NB4 (cell line): ENCODE measurements at regions not wholly inside any gene's neighbourhood (a gene's known extent, or its start where the extent isn't known, plus 50 kb on each side); places are given as distances from the start of the nearest gene placed in this dataset.

Experiments used
- DNase-seq: peaks from one replicate; pipeline ENCODE4 v3.0.0; 2010; ENCODE audit warnings: low read depth
- H3K4me3 ChIP-seq: one replicate; pipeline ENCODE4 v1.5.1; 2011; ENCODE audit warnings: mild to moderate bottlenecking, low read depth, low read length, moderate library complexity
- CTCF ChIP-seq: IDR thresholded peaks from one replicate; pipeline ENCODE4 v1.5.1; 2012; ENCODE audit warnings: low read depth, low read length
- MYC ChIP-seq: IDR thresholded peaks from 2 replicates; pipeline ENCODE4 v1.6.1; 2011; ENCODE audit warnings: low read depth, low read length
- POLR2A ChIP-seq: IDR thresholded peaks from 2 replicates; pipeline ENCODE4 v1.6.1; 2011; ENCODE audit warnings: mild to moderate bottlenecking; ENCODE audit not compliant: insufficient read length; ENCODE audit errors: extremely low read depth
- TF ChIP-seq, protein P1 (sequence below): IDR thresholded peaks from 2 replicates; pipeline ENCODE4 v1.6.1; 2011; ENCODE audit warnings: low read depth, low read length

GRCh38 chr7:26078437-26079336 is 73.3 kb upstream of the NFE2L3 start:
- TF ChIP-seq POLR2A (no peak), MYC (peak; percentile 66; the same call in 1 of the 2 replicates), CTCF (peak; percentile 83)
- TF ChIP-seq, protein P1, sequence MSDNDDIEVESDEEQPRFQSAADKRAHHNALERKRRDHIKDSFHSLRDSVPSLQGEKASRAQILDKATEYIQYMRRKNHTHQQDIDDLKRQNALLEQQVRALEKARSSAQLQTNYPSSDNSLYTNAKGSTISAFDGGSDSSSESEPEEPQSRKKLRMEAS: no peak; the same call in 1 of the 2 replicates
- DNase-seq: peak; percentile 96
- H3K4me3 ChIP-seq: peak overlapping the region; percentile 33

GRCh38 chr7:26081638-26082037 is 70.4 kb upstream of the NFE2L3 start:
- peak; percentile 52 for DNase-seq
- TF ChIP-seq MYC (no peak), POLR2A (no peak), CTCF (no peak)
- TF ChIP-seq, protein P1: no peak
- no peak overlapping the region for H3K4me3 ChIP-seq

GRCh38 chr7:26083113-26083512 is 68.9 kb upstream of the NFE2L3 start:
- no peak overlapping the region for H3K4me3 ChIP-seq
- no peak for TF ChIP-seq POLR2A
- no peak for TF ChIP-seq MYC
- no peak for TF ChIP-seq CTCF
- TF ChIP-seq, protein P1: no peak
- DNase-seq: no peak

GRCh38 chr7:26084418-26084817 is 67.6 kb upstream of the NFE2L3 start:
- TF ChIP-seq, protein P1: no peak
- TF ChIP-seq MYC (no peak), CTCF (no peak), POLR2A (no peak)
- DNase-seq: no peak
- H3K4me3 ChIP-seq: no peak overlapping the region

DNA sequence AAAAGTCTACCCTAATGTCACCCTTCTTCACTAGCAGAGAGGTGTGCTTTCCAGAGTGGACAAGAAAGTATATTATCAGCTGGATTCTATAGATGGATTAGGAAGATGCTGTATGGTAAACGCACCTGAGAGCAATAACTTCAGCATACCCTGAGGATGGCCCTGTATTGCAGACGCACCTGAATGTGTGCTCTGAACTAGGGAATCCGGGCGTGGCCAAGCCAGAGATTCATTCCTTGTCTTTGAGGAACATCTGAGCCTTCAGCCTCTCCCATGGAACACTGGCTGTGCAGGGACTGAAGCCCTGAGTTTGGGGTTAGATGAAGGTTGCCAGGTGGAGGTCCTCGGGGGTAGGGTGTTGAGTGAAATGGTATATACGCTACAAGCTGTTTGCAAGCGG is 66.2 kb upstream of the NFE2L3 start:
- TF ChIP-seq, protein P1: no peak
- TF ChIP-seq POLR2A (no peak), MYC (no peak), CTCF (no peak)
- DNase-seq: no peak
- no peak overlapping the region for H3K4me3 ChIP-seq
